Umbilical cord (tissue), 1 donor: ENCODE measurements at regions not wholly inside any gene's neighbourhood (a gene's known extent, or its start where the extent isn't known, plus 50 kb on each side); places are given as distances from the start of the nearest gene placed in this dataset.
"Not testable (repeated sequence)": the region's sequence is repeated elsewhere in the genome, so short reads cannot be mapped to it uniquely, and the experiment has no call there.

Experiments used
- DNase-seq: peaks from one replicate; pipeline ENCODE4 v3.0.0-alpha.2; 2015; ENCODE audit warnings: low spot score

- DNase-seq, result no peak
Measured at GRCh38 chr7:10767771-10768170, 205.9 kb upstream of the PHF14 start.

GRCh38 chr7:10770176-10770575, 203.5 kb upstream of the PHF14 start:
- DNase-seq, result no peak

GRCh38 chr7:10773430-10773829, 200.2 kb upstream of the PHF14 start:
- DNase-seq, result no peak

GRCh38 chr7:10779465-10780399, 193.9 kb upstream of the PHF14 start:
- no peak for DNase-seq

GRCh38 chr7:10780400-10780747, 193.3 kb upstream of the PHF14 start:
- DNase-seq, result no peak

- DNase-seq, result not testable (repeated sequence)
Measured at GRCh38 chr7:10786976-10787375, 186.7 kb upstream of the PHF14 start.

- no peak for DNase-seq
Measured at GRCh38 chr7:10789170-10789569, 184.5 kb upstream of the PHF14 start.

GRCh38 chr7:10790910-10791309, 182.8 kb upstream of the PHF14 start:
- no peak for DNase-seq

- no peak for DNase-seq
Measured at GRCh38 chr7:10793995-10794775, 179.5 kb upstream of the PHF14 start.

GRCh38 chr7:10797157-10797556, 176.5 kb upstream of the PHF14 start:
- no peak for DNase-seq

GRCh38 chr7:10798044-10798443, 175.6 kb upstream of the PHF14 start:
- DNase-seq, result no peak

- no peak for DNase-seq
Measured at GRCh38 chr7:10799475-10799874, 174.2 kb upstream of the PHF14 start.

GRCh38 chr7:10802011-10802410, 171.7 kb upstream of the PHF14 start:
- no peak for DNase-seq

GRCh38 chr7:10802526-10802925, 171.1 kb upstream of the PHF14 start:
- DNase-seq, result peak; percentile 14

- no peak for DNase-seq
Measured at GRCh38 chr7:10803720-10804119, 170.0 kb upstream of the PHF14 start.

- no peak for DNase-seq
Measured at GRCh38 chr7:10804770-10805169, 168.9 kb upstream of the PHF14 start.

GRCh38 chr7:10815546-10815945, 158.1 kb upstream of the PHF14 start:
- no peak for DNase-seq

- DNase-seq, result no peak
Measured at GRCh38 chr7:10821156-10821555, 152.5 kb upstream of the PHF14 start.

GRCh38 chr7:10824154-10824553, 149.5 kb upstream of the PHF14 start:
- no peak for DNase-seq

GRCh38 chr7:10838228-10838627, 135.4 kb upstream of the PHF14 start:
- DNase-seq, result peak; percentile 3

GRCh38 chr7:10845225-10845624, 128.4 kb upstream of the PHF14 start:
- no peak for DNase-seq

- DNase-seq, result no peak
Measured at GRCh38 chr7:10855583-10855982, 118.1 kb upstream of the PHF14 start.

- DNase-seq, result no peak
Measured at GRCh38 chr7:10860516-10860915, 113.2 kb upstream of the PHF14 start.
